ENCODE measurements at regions not wholly inside any gene's neighbourhood (a gene's known extent, or its start where the extent isn't known, plus 50 kb on each side); places are given as distances from the start of the nearest gene placed in this dataset.

DNA sequence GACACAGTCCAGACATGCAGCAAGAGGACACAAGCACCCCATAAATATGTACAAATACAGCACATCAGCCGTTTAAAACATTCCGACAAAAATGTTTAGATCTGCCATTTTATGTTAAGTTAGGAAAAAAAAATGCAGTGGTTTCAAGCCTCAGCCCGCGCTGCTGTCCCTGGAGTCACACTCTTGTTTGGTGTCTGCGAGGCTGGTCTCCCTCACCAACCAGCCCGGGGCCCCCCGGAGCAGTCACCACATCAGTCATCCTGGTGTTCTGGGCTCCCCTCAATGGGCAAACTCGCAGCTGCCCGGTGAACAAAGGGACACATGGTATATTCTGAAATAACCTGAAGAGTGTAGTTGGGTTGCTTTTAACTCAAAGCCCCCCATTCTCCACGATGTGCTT is 1022.2 kb downstream of the BRD1 start:
- BruUV-seq (replicated peaks) = no TSS peak
- CTCF ChIA-PET = no interaction called here

More for the DNA sequence above, 1022.2 kb downstream of the BRD1 start:
- TF ChIP-seq ZBTB33 (IDR thresholded peaks at IDR 0.05; ENCODE audit: extremely low read depth, insufficient replicate concordance, low read length) (no peak), ATF3 (IDR thresholded peaks at IDR 0.05) (no peak), SRF (IDR thresholded peaks at IDR 0.05; ENCODE audit: low read depth) (no peak), CEBPB (IDR thresholded peaks at IDR 0.05; ENCODE audit: low read depth) (no peak), TCF7L2 (IDR thresholded peaks at IDR 0.05; ENCODE audit: borderline replicate concordance, extremely low read depth, insufficient read depth, insufficient read length) (no peak), RAD21 (IDR thresholded peaks at IDR 0.05; ENCODE audit: low read depth) (no peak), ZFX (IDR thresholded peaks at IDR 0.05) (no peak), FOSL1 (IDR thresholded peaks at IDR 0.05; ENCODE audit: low read depth) (no peak), SP1 (IDR thresholded peaks at IDR 0.05; ENCODE audit: low read depth) (no peak), REST (IDR thresholded peaks at IDR 0.05; ENCODE audit: low read depth) (no peak), JUND (IDR thresholded peaks at IDR 0.05) (no peak)
- TF ChIP-seq, protein P1, sequence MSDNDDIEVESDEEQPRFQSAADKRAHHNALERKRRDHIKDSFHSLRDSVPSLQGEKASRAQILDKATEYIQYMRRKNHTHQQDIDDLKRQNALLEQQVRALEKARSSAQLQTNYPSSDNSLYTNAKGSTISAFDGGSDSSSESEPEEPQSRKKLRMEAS (IDR thresholded peaks at IDR 0.05) = no peak
- H3K4me3 ChIP-seq (replicated peaks in 1 of 2; ENCODE audit: low read depth in 1 of 2, low read length in 2 of 2) = no peak overlapping the region
- no peak for DNase-seq (ENCODE audit: low read depth, low spot score)
- ChIA-PET POLR2A (no interaction called here), RAD21 (ENCODE audit: low non-redundant PET in 1 of 2, low total read pairs in 2 of 2, uncharacterized antibody in 2 of 2, unreplicated experiment in 2 of 2) (no interaction called here)
- 0 out of 2 replicates have a peak, but pooled peaks cover 5% of the 10 kb centered on the region for H3K27me3 ChIP-seq (ENCODE audit: insufficient read depth, low read length)
- no peaks in the 10 kb centered on the region for H3K4me1 ChIP-seq (ENCODE audit: control insufficient read depth in 1 of 2, insufficient read depth in 2 of 2, low read length in 2 of 2)
- H3K79me2 ChIP-seq (ENCODE audit: insufficient read depth, low read length) = no peaks in the 10 kb centered on the region
- no peak overlapping the region for H3K27ac ChIP-seq (ENCODE audit: low read depth, low read length)
- H3K9me3 ChIP-seq (ENCODE audit: control insufficient read depth in 1 of 2, insufficient read depth in 1 of 2, low read depth in 1 of 2, low read length in 2 of 2) = no peaks in the 10 kb centered on the region; a peak in 1 of 4 replicates
- H3K9ac ChIP-seq (ENCODE audit: low read length) = no peak overlapping the region
- H2AFZ ChIP-seq (ENCODE audit: low read depth, low read length, poor library complexity, severe bottlenecking) = no peak overlapping the region
- H3K9me2 ChIP-seq (ENCODE audit: insufficient read depth) = no peaks in the 10 kb centered on the region
- intact Hi-C loops (cut with micrococcal nuclease) = no loop called here
- no peaks in the 10 kb centered on the region for H3K36me3 ChIP-seq (ENCODE audit: control insufficient read depth in 1 of 2, insufficient read depth in 2 of 2, low read length in 2 of 2)
- H4K20me1 ChIP-seq (ENCODE audit: insufficient read depth) = no peaks in the 10 kb centered on the region
- no peak for ATAC-seq
- no peak overlapping the region for H3K4me2 ChIP-seq (ENCODE audit: low read length)
